Ureter (tissue), 1 donor: ENCODE measurements at regions not wholly inside any gene's neighbourhood (a gene's known extent, or its start where the extent isn't known, plus 50 kb on each side); places are given as distances from the start of the nearest gene placed in this dataset.
"Not testable (repeated sequence)": the region's sequence is repeated elsewhere in the genome, so short reads cannot be mapped to it uniquely, and the experiment has no call there.

ENCODE experiments used
- DNase-seq: peaks from one replicate; pipeline ENCODE4 v3.0.0-alpha.2; 2020; ENCODE audit warnings: low spot score
- donor health status: DM: yes; HTN: yes; CAD: no.

GRCh38 chr20:41719151-41719550 is 101.0 kb upstream of the CHD6 start:
- DNase-seq: no peak

DNA sequence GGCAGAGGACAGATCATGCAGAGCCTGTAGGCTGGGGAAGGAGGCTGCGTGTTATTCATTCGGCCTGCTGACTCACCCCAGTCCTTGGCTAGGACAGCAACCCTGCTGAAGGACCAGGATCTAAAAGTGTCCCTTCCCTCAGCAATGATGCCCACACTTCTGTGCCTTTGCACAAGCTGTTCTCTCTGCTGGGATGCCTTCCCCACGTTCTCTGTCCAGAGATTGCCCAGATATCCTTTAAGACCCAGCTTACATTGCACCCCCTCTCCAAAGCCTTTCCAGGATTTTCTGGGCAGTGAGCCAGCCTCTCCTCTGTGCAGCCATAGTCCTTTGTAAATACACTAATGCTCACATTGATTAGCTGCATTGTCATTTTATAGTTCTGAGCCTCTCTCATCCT is 99.3 kb upstream of the CHD6 start:
- no peak for DNase-seq

DNA sequence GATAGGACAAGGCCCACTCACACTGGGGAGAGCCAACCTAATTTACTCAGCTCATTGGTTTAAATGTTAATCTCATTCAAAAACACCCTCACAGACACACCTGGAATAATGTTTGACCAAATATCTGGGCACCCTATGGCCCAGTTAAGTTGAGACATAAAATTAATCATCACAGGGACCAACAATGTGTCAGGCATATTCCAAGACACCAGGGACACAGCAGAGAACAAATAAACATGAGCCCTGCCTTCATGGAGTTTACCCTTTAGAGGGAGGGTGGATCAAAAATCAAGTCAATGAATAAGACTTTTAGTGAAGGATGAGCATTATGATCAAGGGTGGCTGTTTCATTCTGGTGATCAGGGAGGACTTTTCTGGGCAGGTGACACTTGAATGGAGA is 98.7 kb upstream of the CHD6 start:
- no peak for DNase-seq

DNA sequence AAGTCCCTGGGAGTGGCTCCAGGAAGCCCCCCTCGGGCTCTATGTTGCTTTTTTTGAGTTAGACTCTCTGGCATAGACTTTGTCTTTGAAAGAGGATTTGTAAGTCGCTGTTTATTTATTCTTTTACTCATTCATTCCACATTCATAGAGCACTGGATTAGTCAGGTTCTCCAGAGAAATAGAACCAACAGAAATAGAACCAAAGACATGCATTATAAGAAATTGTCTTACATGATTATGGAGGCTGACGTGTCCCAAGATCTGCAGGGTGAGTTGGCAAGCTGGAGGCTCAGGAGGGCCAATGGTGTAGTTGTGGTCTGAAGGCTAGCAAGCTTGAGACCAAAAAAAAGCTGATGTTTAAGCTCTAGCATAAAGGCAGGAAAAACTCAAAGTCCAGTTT is 98.3 kb upstream of the CHD6 start:
- DNase-seq: no peak

GRCh38 chr20:41715526-41715925 is 97.3 kb upstream of the CHD6 start:
- DNase-seq: no peak

DNA sequence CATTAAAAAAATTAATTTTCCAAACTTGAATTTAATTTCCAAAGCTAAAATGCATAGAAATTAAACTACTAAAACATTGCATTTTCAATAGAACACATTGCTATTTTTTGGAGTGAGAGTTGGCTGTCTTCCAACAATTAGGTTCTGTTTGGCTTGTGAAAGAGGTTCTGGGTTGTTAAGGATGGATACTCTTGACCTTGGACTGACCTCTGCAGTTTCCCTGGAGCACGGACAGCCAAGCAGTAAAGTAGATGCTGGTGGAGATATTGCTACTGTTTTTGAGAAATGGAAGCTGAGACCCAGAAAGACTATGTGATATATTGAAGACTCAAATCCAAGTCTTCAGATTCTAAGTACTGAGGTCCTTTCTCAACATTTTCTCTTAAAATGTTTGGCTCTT is 95.9 kb upstream of the CHD6 start:
- DNase-seq: no peak

GRCh38 chr20:41704896-41705295 is 86.7 kb upstream of the CHD6 start:
- DNase-seq: no peak

DNA sequence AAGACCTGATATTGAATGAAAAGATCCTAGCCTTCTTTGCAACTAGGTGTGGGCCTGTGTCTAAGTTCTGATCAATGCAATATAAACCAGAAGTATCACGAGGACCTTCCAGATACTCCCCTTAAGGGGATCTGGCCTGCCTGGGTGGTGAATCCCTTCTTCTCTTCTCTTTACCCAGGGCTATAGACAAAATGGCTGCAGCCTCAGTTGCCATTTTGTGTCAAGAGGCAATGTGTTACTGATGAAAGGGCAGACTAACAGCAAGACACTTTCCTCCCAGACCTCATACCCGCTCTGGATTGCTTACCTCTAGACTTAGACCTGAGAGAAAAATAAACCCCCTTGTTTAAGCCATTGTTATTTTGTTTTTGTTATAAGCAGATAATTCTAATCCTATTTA is 84.5 kb upstream of the CHD6 start:
- DNase-seq: no peak

- DNase-seq: no peak
Measured at GRCh38 chr20:41701588-41702348, 83.6 kb upstream of the CHD6 start.

DNA sequence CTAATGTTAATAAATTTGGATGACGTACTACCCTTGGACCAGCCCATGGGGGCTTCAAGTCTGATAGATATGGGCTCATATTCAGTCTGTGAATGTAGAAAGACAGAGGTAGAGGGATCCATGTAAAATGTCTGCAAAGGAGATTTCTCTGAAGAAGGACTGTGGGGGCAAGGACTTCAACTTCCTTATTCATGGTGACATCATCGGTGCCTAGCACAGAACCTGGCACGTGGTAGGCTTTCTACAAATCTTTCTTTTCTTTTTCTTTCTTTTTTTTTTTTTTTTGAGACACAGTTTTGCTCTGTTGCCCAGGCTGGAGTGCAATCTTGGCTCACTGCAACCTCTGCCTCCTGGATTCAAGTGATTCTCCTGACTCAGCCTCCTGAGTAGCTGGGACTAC is 81.5 kb upstream of the CHD6 start:
- not testable (repeated sequence) for DNase-seq

DNA sequence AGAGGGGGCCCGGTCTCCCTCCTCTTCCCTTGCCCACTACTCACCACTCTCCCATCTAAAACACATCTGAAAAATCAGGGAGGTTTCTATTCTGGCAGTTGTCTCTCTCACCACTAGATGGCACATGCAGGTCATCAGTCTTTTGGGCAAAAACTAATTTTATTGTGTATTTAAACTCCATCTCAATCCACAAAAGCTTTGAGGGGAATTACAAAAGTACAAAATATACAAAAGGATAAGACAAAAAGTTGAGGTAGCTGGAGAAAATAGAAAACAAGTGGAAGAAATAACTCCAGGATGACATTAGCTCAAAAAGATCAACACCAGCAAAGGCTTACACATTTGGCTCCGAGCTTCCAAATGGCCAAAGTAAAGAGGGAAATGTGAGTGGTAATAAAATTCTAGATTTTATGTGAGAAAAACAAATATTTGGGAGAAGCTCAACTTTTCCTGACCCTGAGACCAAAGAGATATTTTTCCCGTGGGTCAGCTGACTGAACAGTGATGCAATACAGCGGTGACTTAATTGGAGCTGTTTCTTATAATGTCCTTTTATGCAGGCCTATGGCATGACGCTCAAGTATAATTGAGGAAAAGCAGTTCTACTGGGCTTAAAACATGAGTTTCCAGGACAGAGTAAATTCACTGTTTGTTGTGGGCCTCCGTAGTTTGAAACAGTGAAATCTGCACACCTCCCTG is 79.8 kb upstream of the CHD6 start:
- no peak for DNase-seq

DNA sequence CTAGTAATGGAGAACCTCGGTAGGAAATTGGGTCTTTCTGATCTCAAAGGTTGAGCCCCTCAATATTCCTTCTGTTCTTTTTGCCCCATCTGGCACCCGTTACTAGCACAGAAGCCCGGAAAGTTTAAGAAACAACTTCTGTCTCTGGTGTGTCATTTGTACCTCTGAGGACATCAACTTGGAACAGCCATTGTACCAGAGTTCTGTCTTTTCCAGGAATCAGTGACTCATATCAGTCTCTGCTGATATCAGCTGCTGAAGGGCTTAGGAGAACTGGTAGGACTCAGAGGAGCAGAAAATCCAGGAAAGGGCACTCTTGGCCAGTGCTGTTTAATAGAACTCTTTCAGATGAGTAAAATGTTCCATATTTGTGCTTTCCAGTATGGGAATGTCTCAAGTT is 78.3 kb upstream of the CHD6 start:
- DNase-seq: no peak

DNA sequence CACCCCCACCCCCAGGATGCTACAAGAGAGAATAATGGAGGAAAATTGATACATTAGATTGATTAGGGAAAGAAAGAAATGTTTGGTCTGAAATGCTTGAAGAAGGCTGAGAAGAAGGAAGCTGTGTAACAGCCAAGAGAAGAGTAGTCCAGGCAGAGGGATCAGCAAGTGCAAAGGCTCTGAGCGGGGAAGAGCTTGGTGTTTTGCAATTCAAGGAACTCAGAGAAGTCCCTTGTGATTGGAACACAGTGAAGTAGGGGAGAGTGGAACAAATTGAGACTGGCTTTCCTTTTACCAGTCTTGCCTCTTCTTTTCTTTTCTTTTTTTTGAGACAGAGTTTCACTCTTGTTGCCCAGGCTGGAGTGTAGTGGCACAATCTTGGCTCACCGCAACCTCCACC is 76.6 kb upstream of the CHD6 start:
- no peak for DNase-seq

DNA sequence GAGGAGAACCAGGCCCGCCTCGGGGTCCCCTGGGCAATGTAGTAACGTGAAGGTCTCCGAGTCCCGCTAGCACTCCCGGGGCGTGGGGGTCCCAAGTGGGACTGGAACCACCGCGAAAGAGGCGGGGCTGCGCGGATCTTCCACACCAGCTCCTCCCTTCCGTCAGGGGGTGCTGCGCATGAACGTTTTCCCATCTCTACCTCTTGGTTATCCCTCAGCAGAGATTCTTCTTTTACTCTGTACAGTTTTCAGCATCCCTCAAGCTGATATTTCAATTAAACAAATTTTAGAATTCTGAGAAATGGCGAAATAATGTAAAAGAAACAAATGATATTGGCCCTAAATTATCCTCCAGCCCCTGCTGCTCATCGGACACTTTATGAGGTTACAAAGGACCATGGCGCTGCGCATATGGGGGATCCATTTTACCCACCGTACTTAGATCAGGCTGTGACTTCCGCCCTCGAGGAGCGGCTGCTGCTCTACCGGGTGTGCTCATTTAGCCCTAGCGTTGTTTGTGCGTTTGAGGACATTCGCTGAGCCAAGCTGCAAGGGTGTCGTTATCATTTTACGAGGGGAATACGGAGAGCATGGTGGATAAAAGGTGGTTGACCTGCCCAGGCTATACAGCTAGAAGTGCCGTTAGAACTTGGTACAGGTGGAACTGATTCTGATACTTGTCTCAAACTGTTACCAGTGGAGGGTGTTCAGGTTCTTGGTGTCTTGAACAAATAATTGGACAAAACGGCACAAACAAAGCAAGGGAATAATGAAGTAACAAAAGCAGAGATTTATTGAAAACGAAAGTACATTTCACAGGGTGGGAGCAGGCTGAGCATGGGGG is 75.2 kb upstream of the CHD6 start:
- peak; percentile 86 for DNase-seq

GRCh38 chr20:41692479-41693135 is 74.4 kb upstream of the CHD6 start:
- DNase-seq: peak; percentile 86

- no peak for DNase-seq
Measured at GRCh38 chr20:41691443-41691842, 73.3 kb upstream of the CHD6 start.

DNA sequence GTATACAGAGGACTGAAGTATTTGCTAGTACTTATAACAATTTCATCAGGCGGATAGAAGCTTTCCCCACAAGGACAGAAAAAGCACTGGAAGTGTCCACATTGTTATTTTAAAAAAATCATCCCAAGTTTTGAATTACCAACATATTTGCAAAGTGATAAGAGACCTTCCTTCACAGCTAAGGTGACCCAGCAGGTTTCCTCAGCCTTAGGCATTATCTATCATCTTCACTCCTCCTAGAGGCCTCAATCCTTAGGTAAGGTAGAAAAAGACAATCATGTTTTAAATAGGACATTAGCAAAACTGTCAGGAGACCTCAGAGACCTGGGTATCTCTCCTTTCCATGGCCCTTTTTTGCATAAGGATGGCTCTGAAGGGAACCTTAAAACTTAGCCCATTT is 72.5 kb upstream of the CHD6 start:
- DNase-seq: no peak

DNA sequence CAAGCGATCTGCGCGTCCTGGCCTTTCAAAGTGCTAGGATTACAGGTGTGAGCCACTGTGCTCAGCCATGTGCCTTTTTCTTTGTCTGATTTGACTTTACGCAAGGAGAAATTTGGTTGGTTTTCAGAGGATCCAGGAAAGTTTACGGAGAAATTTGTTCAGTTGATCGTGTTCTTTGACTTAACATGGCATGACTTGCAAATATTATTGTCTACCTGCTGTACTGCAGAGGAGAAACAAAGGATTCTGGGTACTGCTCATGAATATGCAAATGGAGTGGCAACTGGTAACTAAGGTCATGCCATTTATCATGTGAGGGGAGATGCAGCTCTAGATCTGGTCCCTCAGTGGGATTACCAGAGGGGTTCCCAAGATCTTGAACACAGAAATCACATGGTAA is 68.8 kb upstream of the CHD6 start:
- DNase-seq: no peak

DNA sequence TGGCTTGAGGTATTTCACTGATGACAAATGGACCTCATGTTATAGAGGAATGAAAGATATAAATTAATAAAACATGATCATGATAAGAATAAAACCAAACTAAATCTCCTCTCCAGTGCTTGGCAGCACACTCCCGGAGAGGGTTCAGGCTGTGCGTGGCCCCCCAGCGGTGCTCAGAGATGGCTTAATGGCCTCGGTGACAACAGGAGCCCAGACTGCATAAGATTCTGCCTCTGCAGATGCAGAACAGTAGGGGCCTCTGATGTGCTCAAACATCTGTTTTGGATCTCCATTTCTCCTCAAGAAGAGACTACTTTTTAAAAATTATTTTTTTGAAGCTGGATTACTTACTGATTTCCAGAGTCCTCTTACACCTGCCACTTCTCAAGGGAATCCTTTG is 67.0 kb upstream of the CHD6 start:
- not testable (repeated sequence) for DNase-seq

- no peak for DNase-seq
Measured at GRCh38 chr20:41678799-41679198, 60.6 kb upstream of the CHD6 start.

DNA sequence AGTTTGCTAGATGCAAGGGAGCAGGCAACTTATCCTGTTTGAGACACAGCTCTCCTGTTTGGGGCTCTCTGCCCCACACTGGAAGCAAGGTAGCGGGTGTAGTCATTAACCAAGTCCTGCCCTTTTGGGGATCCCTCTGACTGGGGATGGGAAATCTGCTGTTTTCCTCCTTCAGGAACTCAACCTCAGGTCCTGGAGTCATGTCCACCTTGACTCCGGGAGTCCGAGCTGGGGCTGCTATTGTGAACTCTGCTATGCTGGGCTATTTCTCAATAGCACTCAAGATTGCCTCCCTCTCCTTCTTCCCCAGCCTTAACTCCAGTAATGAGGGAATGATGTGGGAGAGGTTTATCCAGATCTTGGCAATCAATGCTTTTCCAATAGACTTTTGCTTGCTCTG is 54.1 kb upstream of the CHD6 start:
- no peak for DNase-seq

GRCh38 chr20:41671143-41671542 is 53.0 kb upstream of the CHD6 start:
- DNase-seq: no peak
